Motor neuron (in vitro differentiated cells): ENCODE measurements at regions not wholly inside any gene's neighbourhood (a gene's known extent, or its start where the extent isn't known, plus 50 kb on each side); places are given as distances from the start of the nearest gene placed in this dataset.
"Not testable (repeated sequence)": the region's sequence is repeated elsewhere in the genome, so short reads cannot be mapped to it uniquely, and the experiment has no call there.

Experiments used
- ATAC-seq, 8 experiments: fragments of 200-7000 bp; cut with Tn5 transposase; replicated peaks in 6 of 8; 2 replicates each; pipeline ENCODE4 v1.8.0; 2021; ENCODE audit warnings: mild to moderate bottlenecking in 8 of 8, moderate library complexity in 8 of 8
- H3K27ac ChIP-seq, 2 donors: fragments of 250-450 bp; sonication (Bioruptor Pico); 2 replicates each; pipeline ENCODE4 v1.9.0; 2021; ENCODE audit warnings: antibody characterized with exemption in 2 of 2, mild to moderate bottlenecking in 2 of 2, moderate library complexity in 1 of 2
- H3K4me1 ChIP-seq, 2 donors: fragments of 250-450 bp; sonication (Bioruptor Pico); replicated peaks in 1 of 2; 2 replicates each; pipeline ENCODE4 v1.6.1; 2021; ENCODE audit warnings: antibody characterized with exemption in 2 of 2, mild to moderate bottlenecking in 2 of 2, moderate library complexity in 1 of 2
- H3K4me3 ChIP-seq, 5 donors: fragments of 250-450 bp; sonication (Bioruptor Pico); 2 replicates each; pipeline ENCODE4 v1.9.0; 2021; ENCODE audit warnings: antibody characterized with exemption in 5 of 5, mild to moderate bottlenecking in 5 of 5, moderate library complexity in 4 of 5
- WGBS, 10 experiments: fragments of 450-650 bp; shearing (Covaris generic); methylation state at CpG; one replicate each; pipeline ENCODE4 v1.0.0; 2022; 5-methylcytosine and 5-hydroxymethylcytosine counted together
- in situ Hi-C, 9 experiments: fragments of 400-800 bp; cut with MboI; loops; one replicate each; pipeline ENCODE4 v1.15.0; 2021; ENCODE audit warnings: low sequenced_read_pairs in 9 of 9, low pct_unique_long_range_greater_than_20kb in 2 of 9; ENCODE audit not compliant: unreplicated experiment in 9 of 9

DNA sequence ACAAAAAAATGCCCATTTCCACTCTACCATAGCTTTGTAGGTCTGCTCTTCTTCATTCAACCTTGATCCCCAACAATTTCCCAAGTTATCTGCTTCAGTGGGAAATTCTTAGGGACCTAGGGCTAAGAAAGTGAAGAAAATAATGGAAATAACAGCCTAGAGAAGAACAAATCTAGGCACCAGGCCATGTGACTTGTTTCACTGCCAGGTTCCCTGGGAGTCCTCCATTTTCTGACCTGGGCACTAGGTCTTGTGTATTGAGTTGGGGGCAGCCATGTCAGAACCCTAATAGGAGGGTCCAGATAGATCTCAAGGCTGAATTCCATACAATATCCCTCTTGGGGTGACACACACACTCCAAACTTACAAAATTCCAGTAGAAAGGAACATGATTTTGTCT, 194.6 kb upstream of the STK26 start:
- peak overlapping the region in 4 of 5 donors; percentile 18 to 37 (median 33) for H3K4me3 ChIP-seq
- no peak for ATAC-seq
- peaks cover 0 to 5% of the 10 kb centered on the region in 2 donors for H3K4me1 ChIP-seq
- in situ Hi-C loops: loop anchor here in 3 of 9 experiments (25.0 kb wide), 2 partner anchors 384 to 784 kb away; partner anchors contain the start of gene RAP2C (in 2 of the 3)
- H3K27ac ChIP-seq: peak overlapping the region in 1 of 2 donors; percentile 26

DNA sequence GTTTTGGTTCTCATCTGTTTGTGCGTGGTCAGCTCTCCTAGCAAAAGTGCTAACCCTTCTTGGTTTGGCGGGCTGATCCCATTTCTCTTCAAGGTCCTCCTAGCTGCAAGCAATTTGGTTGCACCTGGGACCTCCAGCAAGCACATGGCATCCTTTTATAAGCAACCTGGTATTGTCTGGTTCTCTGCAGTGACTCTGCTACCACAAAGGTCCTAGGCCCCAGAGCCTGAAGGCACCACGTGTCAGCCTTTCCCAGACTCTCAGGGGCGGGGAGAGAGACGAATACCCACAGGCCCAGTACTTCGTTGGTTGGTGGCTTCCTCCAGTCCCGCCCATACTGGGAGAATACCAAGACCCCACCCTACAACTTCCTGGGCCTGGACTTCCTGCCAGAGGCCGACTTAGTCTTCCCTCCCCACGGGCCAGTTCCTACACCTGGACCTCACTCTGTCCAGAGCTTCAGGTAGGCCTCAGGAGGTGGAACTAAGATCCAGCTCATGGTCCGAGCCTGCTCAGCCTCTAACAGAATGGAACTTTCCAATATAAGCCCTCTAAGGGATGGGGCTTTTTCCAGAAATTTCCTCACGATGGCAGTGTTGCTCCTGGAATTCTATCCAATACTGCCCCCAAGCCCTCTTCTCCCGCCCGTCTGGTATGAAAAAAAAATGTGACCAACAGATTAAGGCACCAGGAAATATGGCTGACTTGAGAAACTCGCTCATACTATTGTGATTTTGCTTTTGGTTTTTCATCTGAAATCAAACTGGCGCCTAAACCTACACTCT, 192.5 kb upstream of the STK26 start:
- in situ Hi-C loops: loop anchor here in 3 of 9 experiments (25.0 kb wide), 2 partner anchors 382 to 782 kb away; partner anchors contain the start of gene RAP2C (in 2 of the 3)
- peak overlapping the region in 1 of 2 donors; percentile 47 for H3K27ac ChIP-seq
- peak overlapping the region; percentile 13 to 37 (median 33) for H3K4me3 ChIP-seq
- ATAC-seq: peak; percentile 25 to 95 (median 92)
- H3K4me1 ChIP-seq: peaks cover 0 to 5% of the 10 kb centered on the region in 2 donors
- 10 to 22% methylated on average over 2 to 7 of the region's 15 CpGs; no CpG with 5 or more reads in 8 of the 10 experiments for WGBS, 10 experiments

DNA sequence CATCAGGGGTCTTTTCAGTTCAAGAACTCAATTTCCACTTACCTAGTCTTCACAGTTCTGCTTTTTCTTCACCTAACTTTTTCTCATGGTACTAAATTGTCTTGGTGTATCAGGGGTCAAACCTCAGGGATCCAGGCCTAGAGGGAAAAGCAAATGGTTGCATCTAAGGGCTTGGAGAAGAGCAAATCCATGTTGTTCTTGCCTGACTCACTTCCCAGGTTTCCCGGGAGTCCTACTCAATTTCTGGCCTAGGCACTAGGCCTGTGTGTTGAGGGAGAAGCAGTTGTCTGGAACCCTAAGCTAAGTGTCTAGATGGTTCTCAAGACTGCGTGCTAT, 191.9 kb upstream of the STK26 start:
- peak in 1 of 8 experiments; percentile 7 for ATAC-seq
- Histone ChIP-seq H3K27ac (peak overlapping the region in 1 of 2 donors; percentile 35), H3K4me3 (peak overlapping the region in 1 of 5 donors; percentile 33), H3K4me1 (peaks cover 0 to 5% of the 10 kb centered on the region in 2 donors)
- 50 to 92% (median 70%) methylated on average over 1 to 2 of the region's 2 CpGs; no CpG with 5 or more reads in 6 of the 10 experiments for WGBS, 10 experiments
- in situ Hi-C loops: loop anchor here in 3 of 9 experiments (25.0 kb wide), 2 partner anchors 381 to 781 kb away; partner anchors contain the start of gene RAP2C (in 2 of the 3)

- H3K27ac ChIP-seq: no peak overlapping the region
- WGBS, 10 experiments: 20 to 59% (median 47%) methylated on average over 1 to 3 of the region's 3 CpGs; no CpG with 5 or more reads in 4 of the 10 experiments
- no peak for ATAC-seq
- no peak overlapping the region for H3K4me3 ChIP-seq
- in situ Hi-C loops: loop anchor here in 3 of 9 experiments (25.0 kb wide), 2 partner anchors 376 to 776 kb away; partner anchors contain the start of gene RAP2C (in 2 of the 3)
- peaks cover 0 to 3% of the 10 kb centered on the region in 2 donors for H3K4me1 ChIP-seq
Observed at GRCh38 chrX:131836161-131836560, 186.9 kb upstream of the STK26 start.

DNA sequence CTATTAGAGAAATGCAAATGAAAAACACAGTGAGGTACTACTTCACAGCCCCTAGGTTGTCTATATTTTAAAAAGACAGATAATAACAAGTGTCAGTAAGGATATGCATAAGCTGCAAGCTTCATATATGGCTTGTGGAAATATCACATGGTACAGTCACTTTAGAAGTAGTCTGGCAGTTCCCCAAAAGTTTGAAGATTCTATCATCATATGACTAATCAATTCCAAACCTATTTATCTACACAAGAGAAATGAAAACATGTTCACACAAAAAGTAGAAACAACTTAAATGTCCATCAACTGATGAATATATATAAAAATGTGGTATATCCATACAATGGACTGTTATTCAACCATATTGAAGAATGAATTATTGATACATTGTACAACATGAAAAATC, 185.8 kb upstream of the STK26 start:
- Histone ChIP-seq H3K4me3 (no peak overlapping the region), H3K4me1 (no peaks in the 10 kb centered on the region), H3K27ac (no peak overlapping the region)
- ATAC-seq: no peak
- in situ Hi-C loops: loop anchor here in 3 of 9 experiments (25.0 kb wide), 2 partner anchors 375 to 775 kb away; partner anchors contain the start of gene RAP2C (in 2 of the 3)

DNA sequence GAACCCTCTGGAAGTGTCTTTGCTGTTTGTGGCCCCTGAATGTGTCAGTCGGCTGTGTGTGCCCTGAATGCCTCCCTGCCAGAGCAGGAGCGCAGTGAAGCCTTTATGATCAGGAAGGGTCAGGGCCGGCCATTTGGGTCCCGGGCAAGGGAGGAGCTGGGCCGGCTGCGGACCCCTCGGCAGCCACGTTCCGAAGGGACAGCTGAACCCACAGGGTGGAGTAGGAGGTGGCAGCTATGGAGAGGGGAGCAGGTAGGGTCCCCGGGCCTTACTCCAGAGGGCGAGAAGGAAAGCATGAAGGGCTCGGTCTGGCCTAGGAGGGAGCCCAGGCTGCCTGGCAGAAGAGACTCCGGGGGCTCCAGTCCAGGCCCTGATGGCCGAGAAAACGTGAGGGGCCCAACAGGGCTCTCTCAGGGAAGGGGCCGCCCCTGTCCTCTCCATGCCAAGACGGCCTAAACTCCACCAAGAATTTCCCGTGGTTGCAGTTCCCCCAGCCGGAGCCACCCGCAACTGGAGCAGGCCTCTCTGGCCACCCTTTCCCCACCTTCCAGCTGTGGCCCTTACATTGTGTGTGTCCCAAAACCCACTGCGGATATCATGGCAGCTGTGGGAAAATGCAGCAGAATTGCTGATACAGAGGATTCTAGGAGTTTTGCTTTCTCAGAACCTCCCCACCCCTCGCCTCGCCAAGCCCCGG, 182.2 kb upstream of the STK26 start:
- peak in 1 of 8 experiments; percentile 38 for ATAC-seq
- no CpG with 5 or more reads among the region's 24 CpGs for WGBS, 10 experiments
- H3K4me1 ChIP-seq: no peaks in the 10 kb centered on the region
- H3K27ac ChIP-seq: no peak overlapping the region
- in situ Hi-C loops: loop anchor here in 3 of 9 experiments (10.0 to 25.0 kb wide), 3 partner anchors 371 to 771 kb away; partner anchors contain the start of gene RAP2C (in 3 of the 3)
- no peak overlapping the region for H3K4me3 ChIP-seq

GRCh38 chrX:131841496-131842437, 181.3 kb upstream of the STK26 start:
- in situ Hi-C loops: loop anchor here in 3 of 9 experiments (10.0 to 25.0 kb wide), 3 partner anchors 371 to 771 kb away; partner anchors contain the start of gene RAP2C (in 3 of the 3)
- WGBS, 10 experiments: 0 to 61% (median 54%) methylated on average over 2 to 8 of the region's 31 CpGs; no CpG with 5 or more reads in 4 of the 10 experiments
- H3K27ac ChIP-seq: no peak overlapping the region
- H3K4me3 ChIP-seq: no peak overlapping the region
- no peaks in the 10 kb centered on the region for H3K4me1 ChIP-seq
- ATAC-seq: peak; percentile 55 to 93 (median 65)

DNA sequence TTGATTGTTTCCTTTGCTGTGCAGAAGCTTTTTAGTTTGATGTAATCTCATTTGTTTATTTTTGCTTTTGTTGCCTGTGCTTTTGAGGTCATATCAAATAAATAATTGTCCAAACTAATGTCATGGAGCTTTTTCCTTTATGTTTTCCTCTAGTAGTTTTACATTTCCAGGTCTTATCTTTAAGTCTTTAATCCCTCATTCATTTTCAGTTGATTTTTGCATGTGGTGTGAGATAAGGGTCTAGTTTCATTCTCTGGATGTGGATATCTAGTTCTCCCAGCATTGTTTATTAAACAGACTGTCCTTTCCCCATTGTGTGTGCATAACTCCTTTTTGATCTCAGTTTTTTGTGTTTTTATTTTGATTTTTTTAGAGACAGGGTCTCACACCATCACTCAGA, 179.1 kb upstream of the STK26 start:
- no peaks in the 10 kb centered on the region for H3K4me1 ChIP-seq
- no peak overlapping the region for H3K4me3 ChIP-seq
- H3K27ac ChIP-seq: no peak overlapping the region
- no peak for ATAC-seq
- in situ Hi-C loops: loop anchor here in 3 of 9 experiments (10.0 to 25.0 kb wide), 3 partner anchors 368 to 768 kb away; partner anchors contain the start of gene RAP2C (in 3 of the 3)

DNA sequence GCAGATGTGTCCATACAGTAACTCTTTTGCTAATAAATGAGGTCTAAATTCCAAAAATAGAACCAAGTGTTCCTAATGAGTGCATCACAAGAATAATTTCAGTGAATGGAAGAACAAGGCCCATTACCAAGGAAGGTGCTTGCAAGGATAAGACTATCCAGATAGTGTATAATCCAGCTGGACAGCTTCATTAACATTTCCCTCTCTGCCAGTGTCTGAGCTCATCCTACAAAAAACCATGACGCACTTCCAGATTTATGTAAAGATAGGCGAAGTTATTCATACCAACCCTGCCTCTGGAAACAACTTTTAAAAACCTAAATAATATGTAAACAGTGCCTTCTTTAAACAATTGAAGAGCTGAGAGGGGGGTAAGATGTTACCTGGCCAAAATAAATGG, 177.9 kb upstream of the STK26 start:
- WGBS, 10 experiments: 0 to 100% (median 100%) methylated on average over 1 to 2 of the region's 2 CpGs; no CpG with 5 or more reads in 5 of the 10 experiments
- Histone ChIP-seq H3K4me3 (no peak overlapping the region), H3K27ac (no peak overlapping the region), H3K4me1 (no peaks in the 10 kb centered on the region)
- in situ Hi-C loops: loop anchor here in 3 of 9 experiments (10.0 to 25.0 kb wide), 3 partner anchors 367 to 767 kb away; partner anchors contain the start of gene RAP2C (in 3 of the 3)
- ATAC-seq: peak in 3 of 8 experiments; percentile 92 to 95 (median 94)

DNA sequence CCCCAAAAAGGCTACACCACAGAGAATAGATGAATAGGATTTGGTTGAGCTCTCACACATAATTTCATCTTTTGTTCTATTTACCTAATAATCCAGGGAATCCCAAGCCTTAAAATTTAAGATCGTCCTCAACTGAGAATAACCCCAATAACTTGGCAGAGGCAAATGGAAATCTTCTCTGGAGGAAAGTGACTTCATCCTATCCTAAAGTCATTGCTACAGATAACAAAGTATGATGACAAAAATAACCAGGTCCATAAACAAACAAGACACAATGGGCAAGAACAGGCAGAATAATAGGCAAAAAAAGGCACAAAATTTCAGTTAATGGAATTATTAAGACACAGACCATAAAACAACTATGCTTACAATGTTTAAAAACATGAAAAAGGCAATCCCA, 177.3 kb upstream of the STK26 start:
- 55 to 100% (median 80%) methylated on average over 1 of the region's 1 CpG; no CpG with 5 or more reads in 5 of the 10 experiments for WGBS, 10 experiments
- no peaks in the 10 kb centered on the region for H3K4me1 ChIP-seq
- no peak overlapping the region for H3K4me3 ChIP-seq
- no peak overlapping the region for H3K27ac ChIP-seq
- ATAC-seq: no peak
- in situ Hi-C loops: loop anchor here in 3 of 9 experiments (10.0 to 25.0 kb wide), 3 partner anchors 367 to 767 kb away; partner anchors contain the start of gene RAP2C (in 3 of the 3)

GRCh38 chrX:131850964-131851363, 172.1 kb upstream of the STK26 start:
- ATAC-seq, H3K4me1 ChIP-seq, H3K4me3 ChIP-seq, H3K27ac ChIP-seq: not testable (repeated sequence)
- 80 to 100% (median 100%) methylated on average over 1 to 9 of the region's 10 CpGs; no CpG with 5 or more reads in 7 of the 10 experiments for WGBS, 10 experiments
- in situ Hi-C loops: loop anchor here in 2 of 9 experiments (25.0 kb wide), 2 partner anchors 211 to 761 kb away; no protein-coding TSS in a partner anchor

- Histone ChIP-seq H3K27ac (no peak overlapping the region), H3K4me1 (no peaks in the 10 kb centered on the region), H3K4me3 (no peak overlapping the region)
- 34 to 85% (median 77%) methylated on average over 2 to 4 of the region's 4 CpGs; no CpG with 5 or more reads in 2 of the 10 experiments for WGBS, 10 experiments
- in situ Hi-C loops: loop anchor here in 2 of 9 experiments (25.0 kb wide), 2 partner anchors 209 to 759 kb away; no protein-coding TSS in a partner anchor
- ATAC-seq: no peak
Observed at GRCh38 chrX:131853440-131853839, 169.7 kb upstream of the STK26 start.
